ENCODE measurements at regions not wholly inside any gene's neighbourhood (a gene's known extent, or its start where the extent isn't known, plus 50 kb on each side); places are given as distances from the start of the nearest gene placed in this dataset.
"Not testable (repeated sequence)": the region's sequence is repeated elsewhere in the genome, so short reads cannot be mapped to it uniquely, and the experiment has no call there.

GRCh38 chr9:97160255-97160654 is 121.3 kb upstream of the CTSV start:
- H3K4me3 ChIP-seq (ENCODE audit: low read depth, low read length) = no peak overlapping the region
- H3K36me3 ChIP-seq (ENCODE audit: control insufficient read depth, insufficient read depth, low read length) = no peaks in the 10 kb centered on the region
- FAIRE-seq (no peak), DNase-seq (ENCODE audit: low read depth) (no peak)
- TF ChIP-seq, protein P1, sequence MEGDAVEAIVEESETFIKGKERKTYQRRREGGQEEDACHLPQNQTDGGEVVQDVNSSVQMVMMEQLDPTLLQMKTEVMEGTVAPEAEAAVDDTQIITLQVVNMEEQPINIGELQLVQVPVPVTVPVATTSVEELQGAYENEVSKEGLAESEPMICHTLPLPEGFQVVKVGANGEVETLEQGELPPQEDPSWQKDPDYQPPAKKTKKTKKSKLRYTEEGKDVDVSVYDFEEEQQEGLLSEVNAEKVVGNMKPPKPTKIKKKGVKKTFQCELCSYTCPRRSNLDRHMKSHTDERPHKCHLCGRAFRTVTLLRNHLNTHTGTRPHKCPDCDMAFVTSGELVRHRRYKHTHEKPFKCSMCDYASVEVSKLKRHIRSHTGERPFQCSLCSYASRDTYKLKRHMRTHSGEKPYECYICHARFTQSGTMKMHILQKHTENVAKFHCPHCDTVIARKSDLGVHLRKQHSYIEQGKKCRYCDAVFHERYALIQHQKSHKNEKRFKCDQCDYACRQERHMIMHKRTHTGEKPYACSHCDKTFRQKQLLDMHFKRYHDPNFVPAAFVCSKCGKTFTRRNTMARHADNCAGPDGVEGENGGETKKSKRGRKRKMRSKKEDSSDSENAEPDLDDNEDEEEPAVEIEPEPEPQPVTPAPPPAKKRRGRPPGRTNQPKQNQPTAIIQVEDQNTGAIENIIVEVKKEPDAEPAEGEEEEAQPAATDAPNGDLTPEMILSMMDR (IDR thresholded peaks at IDR 0.05; ENCODE audit: insufficient read depth, low read length, severe bottlenecking) = no peak
- H3K27me3 ChIP-seq (ENCODE audit: control insufficient read depth, insufficient read depth, low read length) = no peaks in the 10 kb centered on the region

- FAIRE-seq; H3K36me3 ChIP-seq (ENCODE audit: control insufficient read depth, insufficient read depth, low read length); H3K27me3 ChIP-seq (ENCODE audit: control insufficient read depth, insufficient read depth, low read length); DNase-seq (ENCODE audit: low read depth); H3K4me3 ChIP-seq (ENCODE audit: low read depth, low read length): not testable (repeated sequence)
Measured at GRCh38 chr9:97158722-97159121, 119.8 kb upstream of the CTSV start.

GRCh38 chr9:97155441-97155840 is 116.5 kb upstream of the CTSV start:
- not testable (repeated sequence) for H3K36me3 ChIP-seq (ENCODE audit: control insufficient read depth, insufficient read depth, low read length); H3K4me3 ChIP-seq (ENCODE audit: low read depth, low read length); DNase-seq (ENCODE audit: low read depth); H3K27me3 ChIP-seq (ENCODE audit: control insufficient read depth, insufficient read depth, low read length); FAIRE-seq

- no peak for DNase-seq (ENCODE audit: low read depth)
- Histone ChIP-seq H3K36me3 (ENCODE audit: control insufficient read depth, insufficient read depth, low read length) (no peaks in the 10 kb centered on the region), H3K4me3 (ENCODE audit: low read depth, low read length) (no peak overlapping the region), H3K27me3 (ENCODE audit: control insufficient read depth, insufficient read depth, low read length) (peaks cover 1% of the 10 kb centered on the region)
- FAIRE-seq = no peak
- TF ChIP-seq, protein P1 (IDR thresholded peaks at IDR 0.05; ENCODE audit: insufficient read depth, low read length, severe bottlenecking) = no peak
Measured at GRCh38 chr9:97153967-97154366, 115.0 kb upstream of the CTSV start.

DNA sequence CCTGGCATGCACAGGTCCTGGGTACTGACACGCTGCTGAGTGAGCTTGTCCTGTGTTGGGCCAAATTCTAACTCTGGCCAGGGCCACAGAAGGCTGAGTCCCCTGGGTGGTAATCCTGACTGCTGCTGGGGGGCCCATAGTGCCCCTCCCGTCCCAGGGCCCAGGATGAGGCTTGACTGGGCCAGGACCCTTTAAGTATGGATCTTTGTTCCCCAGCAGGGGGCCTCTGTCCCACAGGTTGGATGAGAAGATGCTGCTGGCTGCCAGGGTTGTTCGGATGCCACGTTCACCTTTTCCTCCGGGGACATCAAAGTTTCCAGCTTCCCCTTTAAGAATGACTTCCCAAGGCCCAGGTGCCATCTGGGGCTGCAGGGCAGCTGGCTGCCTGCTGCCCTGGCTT is 114.2 kb upstream of the CTSV start:
- DNase-seq (ENCODE audit: low read depth); H3K27me3 ChIP-seq (ENCODE audit: control insufficient read depth, insufficient read depth, low read length); FAIRE-seq; H3K36me3 ChIP-seq (ENCODE audit: control insufficient read depth, insufficient read depth, low read length); H3K4me3 ChIP-seq (ENCODE audit: low read depth, low read length): not testable (repeated sequence)

- not testable (repeated sequence) for FAIRE-seq; DNase-seq (ENCODE audit: low read depth); H3K27me3 ChIP-seq (ENCODE audit: control insufficient read depth, insufficient read depth, low read length); H3K36me3 ChIP-seq (ENCODE audit: control insufficient read depth, insufficient read depth, low read length); H3K4me3 ChIP-seq (ENCODE audit: low read depth, low read length)
Measured at GRCh38 chr9:97150471-97150870, 111.5 kb upstream of the CTSV start.

DNA sequence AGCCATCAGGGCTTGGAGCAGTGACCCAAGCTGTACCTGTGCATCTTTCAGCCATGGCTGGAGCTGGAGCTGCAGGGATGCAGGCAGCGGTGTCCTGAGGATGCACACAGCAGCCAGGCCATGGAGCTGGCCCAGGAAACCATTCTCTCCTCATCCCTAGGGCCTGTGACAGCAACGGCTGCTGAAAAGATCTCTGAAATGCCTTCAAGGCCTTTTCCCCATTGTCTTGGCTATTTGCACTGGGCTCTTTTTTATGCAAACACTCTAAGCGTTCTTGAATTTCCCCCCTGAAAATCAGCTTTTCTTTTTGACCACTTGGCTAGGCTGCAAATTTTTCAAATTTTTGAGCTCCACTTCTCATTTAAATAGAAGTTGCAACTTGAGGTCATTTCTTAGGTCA is 109.5 kb upstream of the CTSV start:
- DNase-seq (ENCODE audit: low read depth); H3K27me3 ChIP-seq (ENCODE audit: control insufficient read depth, insufficient read depth, low read length); H3K4me3 ChIP-seq (ENCODE audit: low read depth, low read length); H3K36me3 ChIP-seq (ENCODE audit: control insufficient read depth, insufficient read depth, low read length); FAIRE-seq: not testable (repeated sequence)

DNA sequence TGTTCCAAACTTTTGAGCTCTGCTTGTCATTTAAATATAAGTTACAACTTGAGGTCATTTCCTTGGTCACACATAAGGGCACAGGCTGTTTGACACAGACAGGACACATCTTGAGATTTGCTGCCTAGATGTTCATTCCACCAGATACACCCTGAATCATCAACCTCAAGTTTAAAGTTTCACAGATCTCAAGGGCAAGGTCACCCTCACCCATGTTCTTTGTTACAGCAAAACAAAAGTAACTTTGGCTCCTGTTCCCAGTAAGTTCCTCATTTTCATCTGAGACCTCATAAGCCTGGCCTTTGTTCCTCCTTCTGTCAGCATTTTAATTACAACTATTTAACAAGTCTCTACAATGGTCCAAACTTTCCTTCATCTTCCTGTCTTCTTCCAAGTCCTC is 106.7 kb upstream of the CTSV start:
- not testable (repeated sequence) for FAIRE-seq; DNase-seq (ENCODE audit: low read depth); H3K36me3 ChIP-seq (ENCODE audit: control insufficient read depth, insufficient read depth, low read length); H3K4me3 ChIP-seq (ENCODE audit: low read depth, low read length); H3K27me3 ChIP-seq (ENCODE audit: control insufficient read depth, insufficient read depth, low read length)

DNA sequence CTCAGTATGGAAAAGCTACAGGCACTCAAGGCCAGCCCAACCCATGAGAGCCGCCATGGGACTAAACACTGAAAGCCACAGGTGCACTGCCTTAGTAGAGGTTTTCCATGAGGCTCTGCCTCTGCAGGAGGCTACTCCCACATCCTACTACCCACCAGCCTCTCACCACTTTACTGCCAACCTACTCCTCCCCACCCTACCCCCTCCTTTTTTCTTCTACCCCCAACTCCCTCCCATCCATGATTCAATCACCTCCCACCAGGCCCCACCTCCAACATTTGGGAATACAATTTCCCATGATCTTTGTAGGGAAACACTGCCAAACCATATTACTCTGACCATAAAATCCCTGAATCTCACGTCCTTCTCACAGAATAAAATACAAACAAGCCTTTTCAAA is 101.6 kb upstream of the CTSV start:
- DNase-seq (ENCODE audit: low read depth) = no peak
- Histone ChIP-seq H3K27me3 (ENCODE audit: control insufficient read depth, insufficient read depth, low read length) (no peaks in the 10 kb centered on the region), H3K4me3 (ENCODE audit: low read depth, low read length) (no peak overlapping the region), H3K36me3 (ENCODE audit: control insufficient read depth, insufficient read depth, low read length) (no peaks in the 10 kb centered on the region)
- no peak for FAIRE-seq
- TF ChIP-seq, protein P1 (IDR thresholded peaks at IDR 0.05; ENCODE audit: insufficient read depth, low read length, severe bottlenecking) = no peak
